ENCODE measurements at regions not wholly inside any gene's neighbourhood (a gene's known extent, or its start where the extent isn't known, plus 50 kb on each side); places are given as distances from the start of the nearest gene placed in this dataset.

DNA sequence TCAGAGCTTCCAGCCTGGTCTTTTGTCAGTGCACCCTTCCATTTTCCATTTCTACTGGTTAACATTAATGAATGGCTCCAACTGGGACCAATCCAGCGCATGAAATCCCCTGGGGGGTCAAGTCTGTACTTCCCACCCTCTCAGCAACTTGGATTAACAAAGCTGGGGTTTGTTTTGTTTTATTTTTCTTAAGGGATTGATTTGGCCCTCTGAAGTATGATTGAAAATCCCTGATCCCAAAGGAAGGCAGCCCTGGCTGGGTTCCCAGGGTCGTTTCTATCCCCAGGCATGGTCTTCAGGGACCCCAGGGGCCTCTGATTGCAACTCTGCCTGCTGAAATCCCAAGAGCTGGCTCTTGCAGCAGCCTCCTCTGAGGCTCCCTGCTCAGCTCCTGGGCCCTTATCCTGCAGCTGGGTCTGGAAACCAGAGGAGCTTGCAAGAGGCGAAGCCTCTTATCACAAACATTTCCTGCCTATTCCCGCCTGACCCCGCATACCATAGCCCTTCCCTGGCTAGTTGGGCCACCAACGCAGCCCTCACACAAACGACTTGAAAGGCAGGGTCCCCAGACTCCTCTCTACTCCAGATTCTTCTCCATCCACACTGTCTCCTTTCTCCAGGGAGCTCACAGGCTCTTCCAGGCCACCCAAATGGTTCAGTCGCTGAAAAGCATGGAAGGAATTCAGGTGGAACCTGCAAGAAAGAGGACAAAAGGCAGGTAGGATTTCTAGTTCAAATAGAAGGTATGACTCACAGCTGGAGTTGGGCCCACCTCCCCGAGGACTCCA is 109.7 kb upstream of the PKDCC start:
- no peaks in the 10 kb centered on the region for H3K9me3 ChIP-seq (ENCODE audit: control insufficient read depth in 1 of 2, low read length in 2 of 2)
- H3K4me3 ChIP-seq (ENCODE audit: low read depth in 1 of 2, low read length in 2 of 2), result no peak overlapping the region
- no peak overlapping the region for H3K27ac ChIP-seq (ENCODE audit: low read depth, low read length)
- H3K36me3 ChIP-seq (ENCODE audit: control insufficient read depth in 1 of 2, insufficient read depth in 2 of 2, low read length in 2 of 2), result no peaks in the 10 kb centered on the region
- H3K4me1 ChIP-seq (ENCODE audit: control insufficient read depth in 1 of 2, insufficient read depth in 2 of 2, low read length in 2 of 2), result peaks cover 8% of the 10 kb centered on the region in 2 donors
- no peak overlapping the region for H3K9ac ChIP-seq (ENCODE audit: low read depth in 1 of 2, low read length in 2 of 2)
- no peaks in the 10 kb centered on the region for H3K27me3 ChIP-seq (ENCODE audit: control insufficient read depth in 1 of 2, insufficient read depth in 2 of 2, low read length in 2 of 2)

DNA sequence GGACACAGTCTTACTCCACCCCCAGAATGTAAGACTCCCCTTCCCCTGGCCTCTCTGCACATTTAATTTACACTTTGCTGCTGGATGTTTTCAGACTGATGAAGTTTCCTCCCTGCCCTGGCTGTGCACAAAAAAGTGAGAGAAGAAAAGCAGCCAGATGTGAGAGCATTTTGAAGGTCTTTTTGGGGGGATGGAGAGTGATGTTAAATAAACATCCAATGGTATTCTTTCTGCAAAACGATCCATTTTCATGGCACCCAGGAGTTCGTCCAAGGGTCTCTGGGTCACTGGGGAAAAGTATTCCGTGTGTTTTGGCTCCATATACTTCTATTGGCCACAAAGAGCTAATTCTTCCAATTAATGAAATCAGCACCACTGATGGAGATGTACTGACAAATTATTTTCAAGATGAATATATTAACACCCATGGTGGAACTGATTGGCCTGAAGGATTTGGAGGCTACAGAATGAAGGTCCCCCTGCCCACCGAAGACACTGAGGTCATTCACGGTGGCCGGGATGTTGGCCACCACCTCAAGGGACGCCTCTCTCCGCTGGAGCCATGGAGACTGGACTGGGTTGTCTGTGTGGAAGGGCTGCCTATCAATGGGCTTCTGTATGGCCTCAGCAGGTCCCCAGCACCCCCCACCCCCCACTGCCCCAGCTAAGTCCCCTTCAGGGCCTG is 107.6 kb upstream of the PKDCC start:
- Histone ChIP-seq H3K9me3 (ENCODE audit: control insufficient read depth in 1 of 2, low read length in 2 of 2) (no peaks in the 10 kb centered on the region), H3K36me3 (ENCODE audit: control insufficient read depth in 1 of 2, insufficient read depth in 2 of 2, low read length in 2 of 2) (no peaks in the 10 kb centered on the region), H3K9ac (ENCODE audit: low read depth in 1 of 2, low read length in 2 of 2) (no peak overlapping the region), H3K4me1 (ENCODE audit: control insufficient read depth in 1 of 2, insufficient read depth in 2 of 2, low read length in 2 of 2) (no peaks in the 10 kb centered on the region), H3K4me3 (ENCODE audit: low read depth in 1 of 2, low read length in 2 of 2) (no peak overlapping the region), H3K27ac (ENCODE audit: low read depth, low read length) (no peak overlapping the region), H3K27me3 (ENCODE audit: control insufficient read depth in 1 of 2, insufficient read depth in 2 of 2, low read length in 2 of 2) (no peaks in the 10 kb centered on the region)

DNA sequence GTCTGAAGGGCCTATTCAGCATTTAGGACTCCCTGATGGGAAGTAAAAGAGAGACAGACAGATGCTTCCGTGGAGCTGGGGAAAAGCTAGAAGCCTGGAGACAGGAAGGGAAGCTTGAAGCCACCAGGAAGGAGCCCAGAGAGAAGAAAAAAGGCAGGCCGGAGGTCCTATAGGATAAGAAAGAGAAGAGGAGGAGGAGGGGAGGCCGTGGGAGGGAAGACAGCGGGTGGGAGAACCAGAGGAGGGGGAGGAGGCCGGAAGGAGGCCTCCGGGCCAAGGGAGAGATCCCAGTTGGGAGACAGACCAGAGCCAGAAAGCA is 107.1 kb upstream of the PKDCC start:
- H3K27me3 ChIP-seq (ENCODE audit: control insufficient read depth in 1 of 2, insufficient read depth in 2 of 2, low read length in 2 of 2), result no peaks in the 10 kb centered on the region
- H3K4me3 ChIP-seq (ENCODE audit: low read depth in 1 of 2, low read length in 2 of 2), result no peak overlapping the region
- no peaks in the 10 kb centered on the region for H3K36me3 ChIP-seq (ENCODE audit: control insufficient read depth in 1 of 2, insufficient read depth in 2 of 2, low read length in 2 of 2)
- no peaks in the 10 kb centered on the region for H3K4me1 ChIP-seq (ENCODE audit: control insufficient read depth in 1 of 2, insufficient read depth in 2 of 2, low read length in 2 of 2)
- no peak overlapping the region for H3K27ac ChIP-seq (ENCODE audit: low read depth, low read length)
- H3K9ac ChIP-seq (ENCODE audit: low read depth in 1 of 2, low read length in 2 of 2), result no peak overlapping the region
- H3K9me3 ChIP-seq (ENCODE audit: control insufficient read depth in 1 of 2, low read length in 2 of 2), result no peaks in the 10 kb centered on the region

DNA sequence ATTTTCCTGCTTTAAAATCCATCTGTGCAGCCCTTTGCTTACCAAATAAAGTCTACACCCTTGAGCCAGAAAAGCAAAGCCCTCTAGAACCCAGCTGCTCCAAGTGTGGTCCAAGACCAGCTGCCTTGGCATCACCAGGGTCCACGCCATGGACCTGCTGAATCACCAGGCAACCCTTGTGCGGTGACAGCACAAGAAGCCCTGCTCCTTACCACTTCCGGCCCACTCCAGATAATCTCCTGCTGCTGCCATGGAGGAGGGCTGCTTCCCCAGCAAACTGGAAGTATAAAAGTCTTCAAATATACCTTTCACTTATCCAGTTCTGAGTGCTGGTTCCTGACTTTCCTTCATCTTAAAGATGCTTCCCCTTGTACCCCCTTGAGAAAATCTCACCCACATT is 106.0 kb upstream of the PKDCC start:
- Histone ChIP-seq H3K27ac (ENCODE audit: low read depth, low read length) (no peak overlapping the region), H3K9me3 (ENCODE audit: control insufficient read depth in 1 of 2, low read length in 2 of 2) (no peaks in the 10 kb centered on the region), H3K4me3 (ENCODE audit: low read depth in 1 of 2, low read length in 2 of 2) (no peak overlapping the region), H3K9ac (ENCODE audit: low read depth in 1 of 2, low read length in 2 of 2) (no peak overlapping the region), H3K36me3 (ENCODE audit: control insufficient read depth in 1 of 2, insufficient read depth in 2 of 2, low read length in 2 of 2) (no peaks in the 10 kb centered on the region), H3K4me1 (ENCODE audit: control insufficient read depth in 1 of 2, insufficient read depth in 2 of 2, low read length in 2 of 2) (no peaks in the 10 kb centered on the region), H3K27me3 (ENCODE audit: control insufficient read depth in 1 of 2, insufficient read depth in 2 of 2, low read length in 2 of 2) (no peaks in the 10 kb centered on the region)

GRCh38 chr2:41942278-41942677 is 105.5 kb upstream of the PKDCC start:
- Histone ChIP-seq H3K9me3 (ENCODE audit: control insufficient read depth in 1 of 2, low read length in 2 of 2) (no peaks in the 10 kb centered on the region), H3K27ac (ENCODE audit: low read depth, low read length) (no peak overlapping the region), H3K4me1 (ENCODE audit: control insufficient read depth in 1 of 2, insufficient read depth in 2 of 2, low read length in 2 of 2) (peaks cover under 1 to 1% of the 10 kb centered on the region in 2 donors), H3K4me3 (ENCODE audit: low read depth in 1 of 2, low read length in 2 of 2) (no peak overlapping the region), H3K36me3 (ENCODE audit: control insufficient read depth in 1 of 2, insufficient read depth in 2 of 2, low read length in 2 of 2) (no peaks in the 10 kb centered on the region), H3K27me3 (ENCODE audit: control insufficient read depth in 1 of 2, insufficient read depth in 2 of 2, low read length in 2 of 2) (no peaks in the 10 kb centered on the region), H3K9ac (ENCODE audit: low read depth in 1 of 2, low read length in 2 of 2) (no peak overlapping the region)

- Histone ChIP-seq H3K27ac (ENCODE audit: low read depth, low read length) (no peak overlapping the region), H3K4me3 (ENCODE audit: low read depth in 1 of 2, low read length in 2 of 2) (no peak overlapping the region), H3K36me3 (ENCODE audit: control insufficient read depth in 1 of 2, insufficient read depth in 2 of 2, low read length in 2 of 2) (no peaks in the 10 kb centered on the region), H3K9ac (ENCODE audit: low read depth in 1 of 2, low read length in 2 of 2) (no peak overlapping the region), H3K9me3 (ENCODE audit: control insufficient read depth in 1 of 2, low read length in 2 of 2) (no peaks in the 10 kb centered on the region), H3K4me1 (ENCODE audit: control insufficient read depth in 1 of 2, insufficient read depth in 2 of 2, low read length in 2 of 2) (peaks cover 9 to 10% of the 10 kb centered on the region in 2 donors), H3K27me3 (ENCODE audit: control insufficient read depth in 1 of 2, insufficient read depth in 2 of 2, low read length in 2 of 2) (no peaks in the 10 kb centered on the region)
Measured at GRCh38 chr2:41943159-41943558, 104.7 kb upstream of the PKDCC start.

GRCh38 chr2:41944220-41944880 is 103.5 kb upstream of the PKDCC start:
- Histone ChIP-seq H3K27ac (ENCODE audit: low read depth, low read length) (no peak overlapping the region), H3K36me3 (ENCODE audit: control insufficient read depth in 1 of 2, insufficient read depth in 2 of 2, low read length in 2 of 2) (no peaks in the 10 kb centered on the region), H3K9ac (ENCODE audit: low read depth in 1 of 2, low read length in 2 of 2) (no peak overlapping the region), H3K4me3 (ENCODE audit: low read depth in 1 of 2, low read length in 2 of 2) (no peak overlapping the region), H3K27me3 (ENCODE audit: control insufficient read depth in 1 of 2, insufficient read depth in 2 of 2, low read length in 2 of 2) (no peaks in the 10 kb centered on the region), H3K4me1 (ENCODE audit: control insufficient read depth in 1 of 2, insufficient read depth in 2 of 2, low read length in 2 of 2) (peaks cover 12 to 18% of the 10 kb centered on the region in 2 donors), H3K9me3 (ENCODE audit: control insufficient read depth in 1 of 2, low read length in 2 of 2) (no peaks in the 10 kb centered on the region)

- no peaks in the 10 kb centered on the region for H3K27me3 ChIP-seq (ENCODE audit: control insufficient read depth in 1 of 2, insufficient read depth in 2 of 2, low read length in 2 of 2)
- peaks cover 17 to 18% of the 10 kb centered on the region in 2 donors for H3K4me1 ChIP-seq (ENCODE audit: control insufficient read depth in 1 of 2, insufficient read depth in 2 of 2, low read length in 2 of 2)
- H3K36me3 ChIP-seq (ENCODE audit: control insufficient read depth in 1 of 2, insufficient read depth in 2 of 2, low read length in 2 of 2), result no peaks in the 10 kb centered on the region
- no peaks in the 10 kb centered on the region for H3K9me3 ChIP-seq (ENCODE audit: control insufficient read depth in 1 of 2, low read length in 2 of 2)
- H3K4me3 ChIP-seq (ENCODE audit: low read depth in 1 of 2, low read length in 2 of 2), result no peak overlapping the region
- no peak overlapping the region for H3K9ac ChIP-seq (ENCODE audit: low read depth in 1 of 2, low read length in 2 of 2)
- no peak overlapping the region for H3K27ac ChIP-seq (ENCODE audit: low read depth, low read length)
Measured at GRCh38 chr2:41947701-41948396, 100.0 kb upstream of the PKDCC start.

DNA sequence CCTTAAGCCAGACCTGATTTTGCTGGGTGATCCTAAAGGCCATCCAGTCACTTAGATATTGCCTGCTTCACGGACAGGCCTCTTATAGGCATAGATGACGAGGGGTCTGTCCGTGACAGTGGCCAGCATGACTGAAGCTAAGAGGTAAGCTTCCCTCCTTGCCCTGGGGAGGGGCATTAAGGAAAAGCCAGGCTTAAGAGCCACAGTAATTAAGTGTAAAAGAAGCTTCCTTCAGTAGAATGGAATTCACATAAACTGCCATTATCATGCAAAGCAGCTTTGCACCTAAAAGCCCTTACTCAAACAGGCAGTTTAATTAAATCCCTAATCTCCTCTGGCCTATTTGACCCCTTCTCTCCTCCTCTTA is 99.4 kb upstream of the PKDCC start:
- Histone ChIP-seq H3K4me3 (ENCODE audit: low read depth in 1 of 2, low read length in 2 of 2) (no peak overlapping the region), H3K9me3 (ENCODE audit: control insufficient read depth in 1 of 2, low read length in 2 of 2) (no peaks in the 10 kb centered on the region), H3K27ac (ENCODE audit: low read depth, low read length) (no peak overlapping the region), H3K27me3 (ENCODE audit: control insufficient read depth in 1 of 2, insufficient read depth in 2 of 2, low read length in 2 of 2) (no peaks in the 10 kb centered on the region), H3K36me3 (ENCODE audit: control insufficient read depth in 1 of 2, insufficient read depth in 2 of 2, low read length in 2 of 2) (no peaks in the 10 kb centered on the region), H3K4me1 (ENCODE audit: control insufficient read depth in 1 of 2, insufficient read depth in 2 of 2, low read length in 2 of 2) (peaks cover 17 to 18% of the 10 kb centered on the region in 2 donors), H3K9ac (ENCODE audit: low read depth in 1 of 2, low read length in 2 of 2) (no peak overlapping the region)
